IMR-90 (cell line): ENCODE measurements at regions not wholly inside any gene's neighbourhood (a gene's known extent, or its start where the extent isn't known, plus 50 kb on each side); places are given as distances from the start of the nearest gene placed in this dataset.

Experiments
- ATAC-seq: fragments of 200-7000 bp; cut with Tn5 transposase; 2 replicates; pipeline ENCODE4 v1.9.1; 2020; ENCODE audit warnings: low read depth, mild to moderate bottlenecking, moderate library complexity
- BruUV-seq: library from RNA; stranded (reverse); fragments of 400-500 nt; replicated peaks from 2 replicates; lab custom pipeline; 2021; lab: Mats Ljungman, UMichigan
- CTCF ChIA-PET: fragments of 300-600 bp; formaldehyde crosslinking; extraction: SDS; loops from one replicate; lab custom pipeline; 2021; ENCODE audit warnings: antibody characterized with exemption; lab: Yijun Ruan, JAX
- POLR2A ChIA-PET: fragments of 300-600 bp; sonication (Branson Sonifier 250); formaldehyde crosslinking; loops from one replicate; lab custom pipeline; 2022; ENCODE audit warnings: antibody characterized with exemption; ENCODE audit not compliant: unreplicated experiment; lab: Charles Lee
- DNase-seq: peaks from one replicate; pipeline ENCODE4 v3.0.0; 2013
- H2AFZ ChIP-seq: replicated peaks from 2 replicates; pipeline ENCODE3; 2013; ENCODE audit warnings: low read length, mild to moderate bottlenecking; ENCODE audit not compliant: poor library complexity
- H2AK5ac ChIP-seq: 2 replicates; pipeline ENCODE4 v1.6.1; 2013; ENCODE audit warnings: low read depth, low read length, inconsistent platforms
- H2AK9ac ChIP-seq: replicated peaks from 2 replicates; pipeline ENCODE3; 2013; ENCODE audit warnings: mild to moderate bottlenecking, low read depth, low read length, moderate library complexity; ENCODE audit not compliant: poor library complexity
- H2BK120ac ChIP-seq: 2 replicates; pipeline ENCODE4 v1.6.1; 2013; ENCODE audit warnings: low read depth, low read length, inconsistent platforms
- H2BK15ac ChIP-seq: 3 replicates; pipeline ENCODE4 v1.6.1; 2013; ENCODE audit warnings: low read depth, low read length, inconsistent platforms
- H2BK20ac ChIP-seq: 2 replicates; pipeline ENCODE4 v1.6.1; 2013; ENCODE audit warnings: low read depth, mild to moderate bottlenecking, inconsistent platforms, low read length, moderate library complexity
- H2BK5ac ChIP-seq: 2 replicates; pipeline ENCODE4 v1.6.1; 2013; ENCODE audit warnings: mild to moderate bottlenecking, low read depth, low read length, inconsistent platforms; ENCODE audit not compliant: poor library complexity, severe bottlenecking
- H3K14ac ChIP-seq: replicated peaks from 2 replicates; pipeline ENCODE4 v1.6.1; 2013; ENCODE audit warnings: low read depth, low read length, inconsistent platforms
- H3K18ac ChIP-seq: 2 replicates; pipeline ENCODE4 v1.6.1; 2013; ENCODE audit warnings: low read depth, low read length, control low read depth
- H3K23ac ChIP-seq: 2 replicates; pipeline ENCODE4 v1.6.1; 2013; ENCODE audit warnings: low read depth, low read length, inconsistent platforms
- H3K27ac ChIP-seq: 2 replicates; pipeline ENCODE4 v1.5.1; 2013; ENCODE audit warnings: mild to moderate bottlenecking, control low read depth, low read length; ENCODE audit not compliant: insufficient read depth
- H3K27me3 ChIP-seq: 2 replicates; pipeline ENCODE4 v1.6.1; 2013; ENCODE audit warnings: low read length; ENCODE audit not compliant: control insufficient read depth, insufficient read depth
- H3K36me3 ChIP-seq: 2 replicates; pipeline ENCODE4 v1.6.1; 2013; ENCODE audit warnings: low read length, mixed read lengths; ENCODE audit not compliant: control insufficient read depth, insufficient read depth
- H3K4ac ChIP-seq: 2 replicates; pipeline ENCODE4 v1.6.1; 2013; ENCODE audit warnings: low read depth, low read length, inconsistent platforms
- H3K4me1 ChIP-seq: 2 replicates; pipeline ENCODE4 v1.6.1; 2013; ENCODE audit warnings: low read length, mixed read lengths; ENCODE audit not compliant: control insufficient read depth, insufficient read depth
- H3K4me2 ChIP-seq: 2 replicates; pipeline ENCODE4 v1.6.1; 2013; ENCODE audit warnings: low read depth, mild to moderate bottlenecking, control low read depth, low read length, moderate library complexity
- H3K4me3 ChIP-seq: 2 replicates; pipeline ENCODE4 v1.5.1; 2013; ENCODE audit warnings: low read depth, mild to moderate bottlenecking, control low read depth, low read length, moderate library complexity; ENCODE audit not compliant: insufficient read depth
- H3K56ac ChIP-seq: 2 replicates; pipeline ENCODE4 v1.6.1; 2013; ENCODE audit warnings: low read length, inconsistent platforms; ENCODE audit not compliant: insufficient read depth; ENCODE audit errors: extremely low read depth
- H3K79me1 ChIP-seq, 2 experiments: 2 replicates each; pipeline ENCODE4 v1.6.1; 2013; ENCODE audit warnings: low read length in 2 of 2, inconsistent platforms in 1 of 2, low read depth in 1 of 2
- H3K9ac ChIP-seq: 2 replicates; pipeline ENCODE4 v1.6.1; 2013; ENCODE audit warnings: low read depth, low read length, control low read depth
- H3K9me1 ChIP-seq: 2 replicates; pipeline ENCODE4 v1.6.1; 2013; ENCODE audit warnings: low read length, inconsistent platforms; ENCODE audit not compliant: insufficient read depth
- H3K9me3 ChIP-seq: 2 replicates; pipeline ENCODE4 v1.6.1; 2013; ENCODE audit warnings: low read length; ENCODE audit not compliant: control insufficient read depth, insufficient read depth
- H4K20me1 ChIP-seq: 2 replicates; pipeline ENCODE4 v1.6.1; 2013; ENCODE audit warnings: low read length, inconsistent platforms; ENCODE audit not compliant: insufficient read depth
- H4K5ac ChIP-seq: 2 replicates; pipeline ENCODE4 v1.6.1; 2013; ENCODE audit warnings: mild to moderate bottlenecking, low read depth, low read length, control low read depth
- H4K8ac ChIP-seq, 2 experiments: 2 replicates each; pipeline ENCODE4 v1.6.1; 2013; ENCODE audit warnings: low read depth in 2 of 2, low read length in 2 of 2, control low read depth in 1 of 2, inconsistent platforms in 1 of 2
- H4K91ac ChIP-seq: 2 replicates; pipeline ENCODE4 v1.6.1; 2013; ENCODE audit warnings: low read depth, low read length, inconsistent platforms; ENCODE audit not compliant: insufficient read depth
- BHLHE40 ChIP-seq: fragments of 150-350 bp; IDR thresholded peaks from 2 replicates; pipeline ENCODE4 v1.6.1; 2016; ENCODE audit warnings: mild to moderate bottlenecking, low read depth, low read length
- CHD1 ChIP-seq: IDR thresholded peaks from 2 replicates; pipeline ENCODE4 v1.6.1; 2012; ENCODE audit warnings: low read depth, low read length, improper control_type of control experiment
- ELK1 ChIP-seq: fragments of 150-350 bp; IDR thresholded peaks from 2 replicates; pipeline ENCODE4 v1.6.1; 2016; ENCODE audit warnings: low read depth, mild to moderate bottlenecking, low read length, moderate library complexity, borderline replicate concordance
- FOS ChIP-seq: fragments of 150-350 bp; IDR thresholded peaks from 2 replicates; pipeline ENCODE4 v1.6.1; 2016; ENCODE audit warnings: low read depth, low read length
- MAZ ChIP-seq: IDR thresholded peaks from 2 replicates; pipeline ENCODE4 v1.6.1; 2012; ENCODE audit warnings: low read depth, mild to moderate bottlenecking, low read length, improper control_type of control experiment, moderate library complexity, borderline replicate concordance
- NFE2L2 ChIP-seq: fragments of 150-350 bp; IDR thresholded peaks from 2 replicates; pipeline ENCODE4 v1.6.1; 2016; ENCODE audit warnings: low read depth, mild to moderate bottlenecking, low read length
- RCOR1 ChIP-seq: IDR thresholded peaks from 2 replicates; pipeline ENCODE4 v1.6.1; 2012; ENCODE audit warnings: mild to moderate bottlenecking, low read length, improper control_type of control experiment; ENCODE audit not compliant: insufficient replicate concordance
- SMC3 ChIP-seq: fragments of 150-350 bp; IDR thresholded peaks from 2 replicates; pipeline ENCODE4 v1.6.1; 2016; ENCODE audit warnings: low read depth, mild to moderate bottlenecking, antibody characterized with exemption, low read length, moderate library complexity
- dilution Hi-C: fragments of 300-500 bp; cut with HindIII; formaldehyde crosslinking; loops from one replicate; pipeline ENCODE4 v1.14.3; 2018; ENCODE audit warnings: low sequenced_read_pairs; ENCODE audit not compliant: unreplicated experiment
- in situ Hi-C: fragments of 300-500 bp; cut with MboI; formaldehyde crosslinking; loops from 3 replicates; pipeline ENCODE4 v1.14.3; 2019; ENCODE audit warnings: low sequenced_read_pairs, inconsistent platforms, mixed read lengths
- intact Hi-C: fragments of 100-400 bp; cut with micrococcal nuclease; formaldehyde crosslinking; loops from 2 replicates; pipeline ENCODE4 v1.10.0; 2022
- TF ChIP-seq, protein P1 (sequence below): fragments of 150-350 bp; IDR thresholded peaks from 2 replicates; pipeline ENCODE4 v1.6.1; 2017; ENCODE audit warnings: mild to moderate bottlenecking, antibody characterized with exemption, low read length, low read depth
- TF ChIP-seq, protein P2 (sequence below): conservative IDR thresholded peaks from 2 replicates; pipeline ENCODE4 v1.5.1; 2012; ENCODE audit warnings: mild to moderate bottlenecking, low read depth, low read length, improper control_type of control experiment

GRCh38 chr6:94462231-94462630 is 1042.9 kb upstream of the EPHA7 start:
- Histone ChIP-seq H4K5ac (no peak overlapping the region), H2AK9ac (no peak overlapping the region), H3K4me1 (no peaks in the 10 kb centered on the region), H4K20me1 (no peaks in the 10 kb centered on the region), H3K79me1 (no peaks in the 10 kb centered on the region), H2AK5ac (no peak overlapping the region), H4K91ac (no peak overlapping the region), H2AFZ (no peak overlapping the region), H3K4me3 (no peak overlapping the region), H3K27ac (no peak overlapping the region), H3K14ac (no peak overlapping the region), H3K23ac (no peak overlapping the region), H2BK5ac (no peak overlapping the region), H3K9ac (no peak overlapping the region), H3K9me1 (no peaks in the 10 kb centered on the region), H3K36me3 (no peaks in the 10 kb centered on the region), H3K27me3 (no peaks in the 10 kb centered on the region), H4K8ac (no peak overlapping the region), H3K4me2 (no peak overlapping the region), H3K56ac (no peak overlapping the region), H2BK120ac (no peak overlapping the region), H2BK15ac (no peak overlapping the region), H3K4ac (no peak overlapping the region), H2BK20ac (no peak overlapping the region), H3K9me3 (peaks cover 5% of the 10 kb centered on the region; the same call in 1 of the 2 replicates), H3K18ac (no peak overlapping the region)
- in situ Hi-C loops (no loop called here), intact Hi-C loops (no loop called here), dilution Hi-C loops (no loop called here)
- TF ChIP-seq BHLHE40 (no peak), RCOR1 (no peak), ELK1 (no peak), MAZ (no peak), SMC3 (no peak), FOS (no peak), CHD1 (no peak), NFE2L2 (no peak)
- TF ChIP-seq, protein P1, sequence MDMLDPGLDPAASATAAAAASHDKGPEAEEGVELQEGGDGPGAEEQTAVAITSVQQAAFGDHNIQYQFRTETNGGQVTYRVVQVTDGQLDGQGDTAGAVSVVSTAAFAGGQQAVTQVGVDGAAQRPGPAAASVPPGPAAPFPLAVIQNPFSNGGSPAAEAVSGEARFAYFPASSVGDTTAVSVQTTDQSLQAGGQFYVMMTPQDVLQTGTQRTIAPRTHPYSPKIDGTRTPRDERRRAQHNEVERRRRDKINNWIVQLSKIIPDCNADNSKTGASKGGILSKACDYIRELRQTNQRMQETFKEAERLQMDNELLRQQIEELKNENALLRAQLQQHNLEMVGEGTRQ = no peak
- TF ChIP-seq, protein P2, sequence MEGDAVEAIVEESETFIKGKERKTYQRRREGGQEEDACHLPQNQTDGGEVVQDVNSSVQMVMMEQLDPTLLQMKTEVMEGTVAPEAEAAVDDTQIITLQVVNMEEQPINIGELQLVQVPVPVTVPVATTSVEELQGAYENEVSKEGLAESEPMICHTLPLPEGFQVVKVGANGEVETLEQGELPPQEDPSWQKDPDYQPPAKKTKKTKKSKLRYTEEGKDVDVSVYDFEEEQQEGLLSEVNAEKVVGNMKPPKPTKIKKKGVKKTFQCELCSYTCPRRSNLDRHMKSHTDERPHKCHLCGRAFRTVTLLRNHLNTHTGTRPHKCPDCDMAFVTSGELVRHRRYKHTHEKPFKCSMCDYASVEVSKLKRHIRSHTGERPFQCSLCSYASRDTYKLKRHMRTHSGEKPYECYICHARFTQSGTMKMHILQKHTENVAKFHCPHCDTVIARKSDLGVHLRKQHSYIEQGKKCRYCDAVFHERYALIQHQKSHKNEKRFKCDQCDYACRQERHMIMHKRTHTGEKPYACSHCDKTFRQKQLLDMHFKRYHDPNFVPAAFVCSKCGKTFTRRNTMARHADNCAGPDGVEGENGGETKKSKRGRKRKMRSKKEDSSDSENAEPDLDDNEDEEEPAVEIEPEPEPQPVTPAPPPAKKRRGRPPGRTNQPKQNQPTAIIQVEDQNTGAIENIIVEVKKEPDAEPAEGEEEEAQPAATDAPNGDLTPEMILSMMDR = no peak
- ChIA-PET POLR2A (no interaction called here), CTCF (no interaction called here)
- BruUV-seq = no TSS peak
- DNase-seq (no peak), ATAC-seq (no peak)
